ENCODE measurements at regions not wholly inside any gene's neighbourhood (a gene's known extent, or its start where the extent isn't known, plus 50 kb on each side); places are given as distances from the start of the nearest gene placed in this dataset.

DNA sequence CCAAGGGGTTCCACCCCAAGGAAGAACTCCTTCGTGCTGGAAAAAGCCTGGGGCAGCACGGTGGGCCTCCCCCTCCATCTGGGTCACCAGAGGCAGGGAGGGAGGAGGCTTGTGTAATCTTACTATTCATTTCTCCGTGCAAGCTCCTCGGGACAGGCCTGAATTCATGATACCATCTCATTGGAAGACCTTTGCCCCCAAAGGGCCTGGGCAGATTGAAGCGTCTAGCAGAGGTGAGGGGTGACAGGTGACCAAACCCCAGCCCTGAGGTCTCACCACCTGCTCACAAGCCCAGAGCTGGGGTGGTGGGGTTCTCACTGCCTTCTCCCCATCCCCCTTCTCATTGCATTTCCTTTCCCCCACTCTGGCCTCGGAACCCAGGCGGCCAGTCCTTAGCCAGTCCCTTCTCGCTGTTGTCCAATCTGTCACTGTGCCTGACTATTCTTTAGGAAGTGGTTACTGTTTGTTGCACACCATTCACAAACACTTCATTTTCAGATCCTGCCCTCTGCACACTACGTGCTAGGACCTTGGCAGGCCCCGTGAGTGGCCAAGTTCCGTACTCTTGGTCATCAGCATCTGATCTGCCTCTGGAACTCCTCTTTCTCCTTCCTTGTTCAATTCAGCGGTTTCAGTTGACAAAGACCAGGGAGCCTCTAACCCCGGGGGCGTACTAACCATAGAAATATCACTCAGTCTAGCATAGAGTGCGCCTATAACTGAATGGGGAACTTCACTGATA lies 137.1 kb downstream of the LY86 start:
- POLR2A ChIA-PET, result no interaction called here
- CTCF ChIA-PET, result interaction anchor here (0.6 kb wide), 1 partner anchor 33 kb away, joined by 5 read pairs; no protein-coding TSS in a partner anchor
- no peak for TF ChIP-seq NFRKB (IDR thresholded peaks at IDR 0.05)
- TF ChIP-seq ARNT (IDR thresholded peaks at IDR 0.05), result no peak
- TF ChIP-seq CTBP1 (IDR thresholded peaks at IDR 0.05; ENCODE audit: borderline replicate concordance), result no peak
- TF ChIP-seq BHLHE40 (IDR thresholded peaks at IDR 0.05; ENCODE audit: borderline replicate concordance), result no peak
- no peak for TF ChIP-seq ZNF384 (IDR thresholded peaks at IDR 0.05)
- no peak for TF ChIP-seq SUZ12 (IDR thresholded peaks at IDR 0.05)
- DNase-seq (ENCODE audit: extremely low spot score), result no peak

GRCh38 chr6:6728169-6728941 lies 139.8 kb downstream of the LY86 start:
- ChIA-PET CTCF (interaction anchor here (1.8 kb wide), 1 partner anchor 32 kb away, joined by 7 read pairs; no protein-coding TSS in a partner anchor), POLR2A (no interaction called here)
- no peak for TF ChIP-seq ZNF384 (IDR thresholded peaks at IDR 0.05)
- TF ChIP-seq ELF4 (IDR thresholded peaks at IDR 0.05), result no peak
- TF ChIP-seq L3MBTL2 (conservative IDR thresholded peaks at IDR 0.05), result no peak
- TF ChIP-seq CTBP1 (IDR thresholded peaks at IDR 0.05; ENCODE audit: borderline replicate concordance), result no peak
- DNase-seq (ENCODE audit: extremely low spot score), result no peak

DNA sequence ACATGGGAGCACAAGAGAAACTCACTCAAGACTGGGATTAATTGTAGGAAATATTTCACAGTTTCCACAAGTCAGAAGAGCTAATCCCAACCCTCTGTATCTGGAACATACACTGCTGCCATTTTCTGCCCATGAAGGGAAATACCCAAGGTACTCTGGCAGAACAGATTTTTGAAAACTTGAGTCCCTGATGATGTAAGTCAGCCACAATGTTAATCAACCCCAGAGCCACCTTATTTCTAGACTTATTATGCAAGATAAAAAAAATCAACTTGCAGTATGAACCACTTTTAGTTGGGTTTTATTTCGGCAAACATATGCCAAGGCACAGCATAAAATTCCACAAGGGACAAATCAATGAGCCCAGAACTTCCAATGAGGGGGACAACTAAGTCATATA lies 141.5 kb downstream of the LY86 start:
- TF ChIP-seq LEF1 (IDR thresholded peaks at IDR 0.05; ENCODE audit: borderline replicate concordance) (no peak), CTBP1 (IDR thresholded peaks at IDR 0.05; ENCODE audit: borderline replicate concordance) (no peak), FOXA1 (IDR thresholded peaks at IDR 0.05) (no peak), BHLHE40 (IDR thresholded peaks at IDR 0.05; ENCODE audit: borderline replicate concordance) (no peak), HDGF (IDR thresholded peaks at IDR 0.05; ENCODE audit: borderline replicate concordance) (no peak), SUZ12 (IDR thresholded peaks at IDR 0.05) (no peak), NFRKB (IDR thresholded peaks at IDR 0.05) (no peak), ARNT (IDR thresholded peaks at IDR 0.05) (no peak), TARDBP (IDR thresholded peaks at IDR 0.05) (no peak), ZNF384 (IDR thresholded peaks at IDR 0.05) (no peak), L3MBTL2 (conservative IDR thresholded peaks at IDR 0.05) (no peak), FOXK2 (IDR thresholded peaks at IDR 0.05) (no peak), SP1 (IDR thresholded peaks at IDR 0.05) (no peak), FOXM1 (IDR thresholded peaks at IDR 0.05; ENCODE audit: borderline replicate concordance) (no peak), ELF4 (IDR thresholded peaks at IDR 0.05) (no peak)
- TF ChIP-seq, protein P1, sequence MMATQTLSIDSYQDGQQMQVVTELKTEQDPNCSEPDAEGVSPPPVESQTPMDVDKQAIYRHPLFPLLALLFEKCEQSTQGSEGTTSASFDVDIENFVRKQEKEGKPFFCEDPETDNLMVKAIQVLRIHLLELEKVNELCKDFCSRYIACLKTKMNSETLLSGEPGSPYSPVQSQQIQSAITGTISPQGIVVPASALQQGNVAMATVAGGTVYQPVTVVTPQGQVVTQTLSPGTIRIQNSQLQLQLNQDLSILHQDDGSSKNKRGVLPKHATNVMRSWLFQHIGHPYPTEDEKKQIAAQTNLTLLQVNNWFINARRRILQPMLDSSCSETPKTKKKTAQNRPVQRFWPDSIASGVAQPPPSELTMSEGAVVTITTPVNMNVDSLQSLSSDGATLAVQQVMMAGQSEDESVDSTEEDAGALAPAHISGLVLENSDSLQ (IDR thresholded peaks at IDR 0.05), result no peak
- CTCF ChIA-PET, result interaction anchor here (0.5 kb wide), 1 partner anchor 389 kb away, joined by 3 read pairs; no protein-coding TSS in a partner anchor
- DNase-seq (ENCODE audit: extremely low spot score), result no peak
- POLR2A ChIA-PET, result no interaction called here

GRCh38 chr6:6730831-6731230 lies 142.3 kb downstream of the LY86 start:
- TF ChIP-seq CTBP1 (IDR thresholded peaks at IDR 0.05; ENCODE audit: borderline replicate concordance) (no peak), ELF4 (IDR thresholded peaks at IDR 0.05) (no peak), SUZ12 (IDR thresholded peaks at IDR 0.05) (no peak), ZNF384 (IDR thresholded peaks at IDR 0.05) (no peak)
- DNase-seq (ENCODE audit: extremely low spot score), result no peak
- POLR2A ChIA-PET, result no interaction called here
- CTCF ChIA-PET, result no interaction called here

DNA sequence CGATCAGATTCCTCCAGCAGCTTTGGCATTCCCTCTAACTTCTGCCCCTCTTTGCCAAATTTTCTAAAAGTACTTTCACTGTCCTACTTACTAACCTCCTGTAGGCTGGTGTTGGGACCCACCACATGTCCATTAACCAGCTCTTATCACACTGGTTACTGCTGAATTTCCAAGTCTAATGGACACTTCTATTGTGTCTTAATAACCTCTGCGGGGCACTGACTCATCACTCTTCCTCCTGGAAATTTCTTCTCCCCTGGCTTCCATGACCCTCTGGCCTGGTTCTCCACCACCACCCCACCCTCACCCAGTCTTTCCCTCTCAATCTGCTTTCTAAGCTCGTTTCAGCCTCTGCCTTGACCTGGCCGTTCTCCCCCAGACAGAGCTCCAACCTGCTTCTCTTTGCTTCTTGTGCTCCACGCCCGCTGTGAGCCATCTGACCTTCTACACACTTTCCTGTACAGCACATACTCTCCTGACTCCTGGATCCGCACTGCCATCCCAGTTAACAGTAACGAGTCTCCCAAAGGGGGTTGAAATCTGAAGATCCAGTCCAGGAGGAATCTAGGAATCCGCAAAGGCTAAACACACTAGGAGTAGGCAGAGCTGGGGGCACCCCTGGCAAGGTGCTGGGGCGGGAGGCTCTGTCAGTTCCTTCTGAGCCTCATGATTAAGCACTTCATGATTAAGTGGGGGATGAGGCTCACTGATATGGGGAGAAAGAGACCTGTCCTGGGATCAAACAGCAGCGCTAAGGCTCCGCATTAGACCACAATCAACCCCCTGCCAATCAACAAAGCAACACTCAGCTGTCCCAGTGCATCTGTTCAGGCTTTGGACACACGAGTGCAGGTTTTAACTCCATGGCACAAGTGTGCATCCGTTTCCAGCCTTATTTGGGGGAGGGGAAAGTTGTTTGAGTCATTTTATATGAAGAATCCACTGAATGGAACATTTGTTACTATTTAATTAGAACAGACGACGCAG lies 146.3 kb downstream of the LY86 start:
- ChIA-PET POLR2A (no interaction called here), CTCF (no interaction called here)
- TF ChIP-seq ELF4 (IDR thresholded peaks at IDR 0.05), result no peak
- no peak for TF ChIP-seq LEF1 (IDR thresholded peaks at IDR 0.05; ENCODE audit: borderline replicate concordance)
- TF ChIP-seq, protein P1 (IDR thresholded peaks at IDR 0.05), result peak; percentile 33
- no peak for DNase-seq (ENCODE audit: extremely low spot score)

- peak; percentile 65 for DNase-seq (ENCODE audit: extremely low spot score)
- TF ChIP-seq FOXA1 (IDR thresholded peaks at IDR 0.05), result no peak
- TF ChIP-seq NFRKB (IDR thresholded peaks at IDR 0.05), result no peak
- CTCF ChIA-PET, result no interaction called here
- POLR2A ChIA-PET, result no interaction called here
Observed at GRCh38 chr6:6736791-6737654, 148.5 kb downstream of the LY86 start.

Measured in HEK293T (cell line).